ENCODE measurements at regions not wholly inside any gene's neighbourhood (a gene's known extent, or its start where the extent isn't known, plus 50 kb on each side); places are given as distances from the start of the nearest gene placed in this dataset.
"Not testable (repeated sequence)": the region's sequence is repeated elsewhere in the genome, so short reads cannot be mapped to it uniquely, and the experiment has no call there.

DNA sequence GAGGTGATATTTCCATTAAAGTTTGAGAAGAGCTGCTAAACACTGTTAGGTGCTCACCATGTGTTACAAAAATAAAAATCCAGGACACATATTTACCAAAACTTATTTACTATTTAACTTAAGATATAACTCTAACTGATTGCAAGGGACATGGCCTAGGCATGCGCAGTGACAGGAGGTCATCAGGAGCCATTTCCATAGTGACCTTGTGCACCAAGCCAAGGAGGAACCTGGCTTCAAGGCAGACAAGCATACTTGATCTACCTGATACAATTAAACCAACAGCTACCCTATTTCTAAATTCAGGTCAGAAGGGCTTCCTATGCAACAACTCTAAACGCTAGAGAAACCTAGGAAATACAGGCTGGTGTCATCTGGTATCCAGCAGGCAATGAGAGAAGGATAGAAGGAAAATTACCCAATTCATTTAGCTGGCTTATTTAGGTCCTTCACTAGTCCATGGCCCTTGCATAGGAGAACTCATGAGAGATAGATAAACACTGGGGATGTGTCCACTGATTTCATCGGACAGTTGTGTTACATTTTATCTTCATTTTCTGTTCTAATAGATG is 134.4 kb downstream of the FOXB1 start:
- DNase-seq = no peak

DNA sequence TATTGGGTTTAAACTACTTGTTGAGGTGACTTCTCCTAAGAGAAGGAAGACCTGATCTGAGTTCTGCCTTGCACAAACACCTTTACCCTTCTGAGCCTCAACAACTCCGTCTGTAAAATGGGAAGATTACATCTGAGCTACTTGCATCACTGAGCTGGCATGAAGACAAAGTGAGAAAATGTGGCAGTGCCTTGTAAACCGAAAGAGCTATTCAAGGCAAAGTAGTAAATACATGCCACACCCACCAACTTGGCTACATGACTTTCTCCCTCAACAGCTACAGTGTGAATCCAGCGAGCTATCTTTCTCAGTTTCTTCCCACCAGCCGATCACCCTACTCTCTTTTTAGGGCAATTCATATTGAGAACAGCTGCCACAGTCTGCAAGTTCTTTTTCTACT is 148.3 kb downstream of the FOXB1 start:
- DNase-seq = no peak

DNA sequence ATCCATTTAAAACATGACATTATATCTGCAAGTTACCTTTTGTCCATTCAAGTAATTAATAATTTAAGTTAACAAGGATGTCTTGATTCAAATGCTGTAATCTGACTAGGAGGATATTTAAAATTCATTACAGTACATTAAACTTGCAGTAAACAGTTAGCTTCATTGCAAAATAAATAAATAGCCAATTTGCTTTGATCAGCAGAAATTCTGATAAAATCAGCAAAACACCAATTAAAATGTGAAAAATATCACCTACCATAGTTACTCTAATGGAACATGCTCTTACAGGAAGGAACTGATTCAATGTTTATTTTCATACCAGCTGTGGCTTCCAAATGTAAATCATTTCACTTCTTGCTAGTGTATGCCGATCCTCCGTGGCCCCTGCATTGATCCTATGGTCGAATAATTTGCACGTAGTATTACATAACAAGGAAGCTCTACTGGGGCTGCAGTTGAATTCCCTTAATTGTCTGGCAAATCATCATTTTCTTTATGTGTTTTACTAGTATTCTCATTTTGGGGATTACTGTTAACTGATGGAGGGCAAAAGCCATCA is 150.7 kb downstream of the FOXB1 start:
- no peak for DNase-seq

DNA sequence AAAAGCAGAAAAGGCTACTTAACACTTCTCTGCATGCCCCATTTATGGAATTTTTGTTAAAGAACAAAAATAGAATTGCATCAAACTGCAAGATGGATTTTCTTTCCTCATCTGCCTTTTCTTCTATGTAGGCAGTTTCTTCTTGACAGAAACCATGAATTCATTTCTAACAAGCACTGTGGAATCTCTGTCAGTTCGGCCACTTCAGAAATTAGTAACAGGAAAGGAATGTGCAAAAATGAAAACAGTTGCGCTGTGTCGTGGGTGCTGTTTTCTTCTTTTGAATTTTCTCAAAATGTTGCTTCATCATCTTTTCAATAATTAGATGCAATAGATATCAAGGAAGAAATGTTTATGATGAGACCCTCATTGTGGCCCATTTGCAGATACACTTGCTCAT is 151.6 kb downstream of the FOXB1 start:
- no peak for DNase-seq

DNA sequence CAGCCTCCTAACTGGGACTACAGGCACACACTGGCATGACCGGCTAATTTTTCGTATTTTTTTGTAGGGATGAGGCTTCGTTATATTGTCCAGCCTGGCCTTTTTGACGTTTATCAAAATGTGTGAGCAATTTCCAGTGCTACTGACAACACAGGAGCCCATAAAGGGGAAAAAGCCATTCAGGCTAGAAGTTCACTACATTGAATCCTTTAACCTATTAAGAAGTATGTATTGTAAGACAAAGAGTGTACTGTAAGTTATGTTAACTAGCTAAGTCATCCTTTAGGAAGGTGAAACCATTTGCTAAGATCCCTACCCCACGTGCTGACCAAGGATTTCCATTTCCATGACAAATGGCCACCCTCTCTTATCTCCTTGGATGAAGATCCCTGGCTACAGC is 156.8 kb downstream of the FOXB1 start:
- no peak for DNase-seq

DNA sequence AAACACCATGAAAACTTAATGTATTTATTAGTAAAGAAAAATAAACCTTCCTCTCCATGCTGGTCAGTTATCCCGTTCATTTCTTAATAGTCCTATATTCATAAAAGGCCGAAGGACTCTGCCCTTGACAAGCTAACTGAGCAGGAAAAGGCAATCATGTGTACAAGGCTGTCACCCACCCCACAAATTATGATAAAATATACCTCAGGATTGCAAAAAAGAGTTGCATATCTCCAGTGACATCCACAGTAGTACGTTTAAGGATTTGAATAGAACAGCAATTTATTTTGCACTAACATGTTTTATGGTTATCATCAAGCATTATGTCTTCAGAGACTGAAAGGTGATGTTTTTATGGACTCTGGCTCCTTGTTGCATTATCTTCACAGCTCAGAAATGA is 157.6 kb downstream of the FOXB1 start:
- no peak for DNase-seq

DNA sequence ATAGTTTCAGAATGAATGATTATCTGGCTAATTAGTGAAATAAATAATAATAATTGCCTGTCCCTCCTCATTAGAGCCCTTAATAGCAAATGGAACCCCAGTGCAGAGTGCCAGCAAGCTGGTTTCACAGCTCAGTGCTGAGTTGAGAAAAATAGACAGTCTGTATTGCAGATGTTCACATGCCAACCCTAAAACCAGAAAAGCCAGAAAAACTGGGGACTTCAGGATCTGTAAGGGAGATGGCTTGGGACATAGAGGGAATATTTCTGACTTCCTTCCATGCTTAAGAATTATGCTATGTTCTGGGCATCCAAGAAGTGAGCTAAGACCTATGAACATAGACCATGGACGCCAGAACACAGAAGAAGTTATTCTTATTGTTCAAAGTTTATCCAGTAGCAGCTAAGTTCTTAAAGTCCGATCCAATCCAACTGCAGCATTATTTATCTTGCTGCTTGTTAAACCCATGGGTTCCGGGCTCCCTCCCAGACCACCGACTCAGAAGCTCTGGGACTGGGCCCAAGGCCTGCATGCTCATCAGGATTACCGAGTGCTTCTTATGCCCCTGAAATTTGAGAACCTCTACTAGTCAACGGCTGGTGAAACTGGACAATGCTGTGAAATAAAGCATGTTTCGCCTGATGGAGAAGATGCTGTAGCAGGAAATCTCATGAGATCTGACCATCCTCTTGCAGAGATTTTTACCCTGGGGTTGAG is 158.3 kb downstream of the FOXB1 start:
- DNase-seq = no peak

DNA sequence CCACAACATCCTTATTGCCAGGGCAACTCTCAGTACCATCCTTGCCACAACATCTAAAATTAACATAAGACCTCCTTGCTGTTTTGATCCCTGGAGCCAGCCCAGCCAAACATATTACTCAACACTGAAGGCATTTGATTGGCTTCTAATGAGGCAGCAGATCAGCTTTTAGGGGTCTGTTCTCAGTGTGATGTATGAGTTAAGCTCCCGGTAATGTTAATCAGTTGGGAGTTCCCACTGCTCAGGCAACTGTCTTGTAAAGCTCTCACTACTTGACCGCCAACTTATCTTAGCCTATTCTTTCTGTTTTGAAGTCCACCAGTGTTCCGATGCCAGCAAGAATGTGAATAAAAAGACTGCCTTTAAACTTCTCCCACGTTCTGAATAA is 158.9 kb downstream of the FOXB1 start:
- DNase-seq = peak; percentile 63

DNA sequence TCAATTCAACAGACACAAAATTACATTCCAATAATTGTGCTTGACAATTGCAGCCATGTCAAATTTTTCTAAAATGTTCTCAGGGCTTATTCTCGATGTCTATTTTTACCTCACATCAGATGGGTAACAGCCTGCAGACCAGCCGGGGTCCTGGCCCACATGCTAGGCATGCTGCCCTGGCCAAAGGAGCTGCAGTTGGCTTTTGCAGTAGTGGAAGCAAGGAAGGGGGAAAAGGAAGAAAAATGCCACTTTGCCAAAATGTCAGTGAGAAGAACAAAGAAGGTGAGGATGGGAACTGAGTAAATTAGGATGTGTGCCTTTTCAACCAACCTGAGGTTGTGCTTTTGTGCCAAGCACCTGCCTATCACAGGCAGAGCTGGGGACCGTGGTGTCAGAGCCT is 161.0 kb downstream of the FOXB1 start:
- DNase-seq = no peak

DNA sequence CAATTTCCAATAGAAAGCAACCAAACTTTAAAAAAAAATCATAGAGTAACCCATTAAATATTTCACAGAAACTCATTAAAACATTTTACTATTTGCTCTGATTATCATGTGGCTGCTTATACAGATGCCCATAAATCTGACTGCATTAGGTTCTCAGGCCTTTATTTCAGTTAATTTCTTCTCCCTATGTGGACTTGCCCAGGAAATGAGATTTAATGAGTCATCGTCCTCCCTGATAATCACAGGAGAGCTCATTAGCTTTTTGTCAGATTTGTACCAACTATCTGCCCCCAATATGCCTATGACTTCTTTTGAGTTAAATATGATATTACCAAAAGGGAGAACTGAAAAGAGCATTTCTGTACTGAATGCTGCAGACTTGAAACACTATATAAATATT is 168.0 kb downstream of the FOXB1 start:
- DNase-seq = no peak

DNA sequence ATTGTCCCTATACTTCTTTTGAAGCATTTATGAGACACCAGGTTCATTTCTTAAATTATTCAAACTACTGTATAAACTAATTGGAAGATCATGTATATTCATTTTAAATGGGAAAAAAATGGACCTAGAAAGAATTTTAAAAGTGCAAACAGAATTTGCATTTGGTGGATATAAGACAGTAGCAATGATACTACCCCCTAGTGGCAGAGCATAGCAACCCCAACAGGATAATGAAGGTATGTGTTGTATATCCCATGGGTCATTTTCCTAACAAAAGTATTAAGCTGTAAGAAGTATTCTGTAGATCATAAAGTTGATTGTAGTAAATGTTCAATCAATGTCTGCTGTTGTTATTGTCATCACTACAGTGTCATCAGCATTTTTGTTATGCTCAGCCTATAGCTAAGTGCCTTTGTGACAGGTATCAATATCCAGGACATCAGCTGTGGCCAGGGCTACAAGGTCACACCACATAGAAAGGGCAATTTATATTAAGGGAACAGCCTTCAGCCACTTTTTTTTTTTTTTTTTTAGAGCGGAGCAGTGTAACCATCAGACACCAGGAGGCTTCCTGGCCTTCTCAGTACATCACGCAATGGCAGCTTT is 175.8 kb downstream of the FOXB1 start:
- no peak for DNase-seq

DNA sequence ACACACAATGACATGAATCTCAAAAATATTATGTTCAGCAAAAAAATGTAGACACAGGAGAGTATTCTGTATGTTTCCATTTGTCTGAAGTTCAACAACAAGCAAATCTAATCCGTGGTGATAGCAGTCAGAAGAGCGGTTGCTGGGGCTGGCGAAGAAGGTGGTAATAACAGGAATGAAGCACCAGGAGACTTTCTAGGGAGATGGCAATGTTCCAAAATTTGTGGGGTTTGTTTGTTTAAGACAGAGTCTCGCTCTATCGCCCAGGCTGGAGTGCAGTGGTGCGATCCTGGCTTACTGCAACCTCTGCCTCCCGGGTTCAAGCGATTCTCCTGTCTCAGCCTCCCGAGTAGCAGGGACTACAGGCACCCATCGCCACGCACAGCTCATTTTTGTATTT is 177.8 kb downstream of the FOXB1 start:
- DNase-seq = not testable (repeated sequence)

DNA sequence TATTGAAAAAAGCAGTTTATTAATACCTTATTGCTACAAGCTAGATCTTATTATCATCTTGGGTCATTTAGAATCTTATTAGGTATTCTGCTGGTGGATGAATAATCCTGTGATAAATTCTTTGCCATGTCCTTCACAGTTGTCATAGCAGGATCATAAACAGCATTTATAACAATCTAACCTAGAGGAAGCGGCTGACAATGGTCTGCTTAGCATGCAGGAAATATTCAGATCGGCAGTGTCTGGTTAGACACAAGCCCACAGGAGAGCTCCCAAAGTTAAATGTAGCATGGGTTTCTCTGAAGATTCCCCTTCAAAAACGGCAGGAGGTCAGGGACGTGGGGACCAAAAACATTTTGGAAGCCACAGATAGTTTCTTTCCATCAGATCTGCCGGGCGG is 179.3 kb downstream of the FOXB1 start:
- DNase-seq = no peak

DNA sequence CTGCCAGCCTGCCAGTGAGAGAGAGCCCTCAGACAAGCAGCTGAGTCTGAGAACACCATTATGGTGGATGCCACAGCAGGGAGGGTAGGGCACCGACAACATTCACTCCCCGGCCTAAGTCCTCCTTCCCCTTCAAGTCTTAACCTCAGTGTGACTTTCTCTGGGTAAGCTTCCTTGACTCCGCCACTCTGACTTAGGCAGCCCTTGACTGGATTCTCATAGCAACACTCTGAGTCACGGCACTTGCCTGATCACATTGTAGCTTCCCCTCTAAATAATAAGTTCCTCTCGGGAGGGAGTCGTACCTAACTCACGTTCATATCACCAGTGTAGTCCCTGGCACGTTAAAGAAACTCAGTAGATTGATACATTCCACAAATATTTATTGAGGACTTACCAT is 180.5 kb downstream of the FOXB1 start:
- DNase-seq = peak; percentile 79

DNA sequence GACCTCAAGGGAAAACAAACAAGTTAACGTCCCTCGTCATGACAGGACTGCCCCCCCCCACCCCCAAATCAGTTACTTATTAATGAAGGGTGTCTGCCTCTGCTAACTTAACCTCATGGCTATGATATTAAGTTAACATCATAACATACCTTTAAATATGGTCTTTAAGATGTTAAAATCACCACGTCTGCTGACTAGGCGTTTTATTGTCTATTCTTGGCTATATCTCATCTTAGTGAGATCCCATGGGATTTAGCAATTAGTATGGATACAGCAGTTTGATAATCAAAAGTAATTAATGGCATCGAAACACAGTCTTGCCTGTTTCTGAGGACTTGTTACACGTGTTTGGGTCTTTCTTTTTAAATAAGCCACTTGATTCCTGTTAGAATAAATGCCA is 186.9 kb downstream of the FOXB1 start:
- no peak for DNase-seq

DNA sequence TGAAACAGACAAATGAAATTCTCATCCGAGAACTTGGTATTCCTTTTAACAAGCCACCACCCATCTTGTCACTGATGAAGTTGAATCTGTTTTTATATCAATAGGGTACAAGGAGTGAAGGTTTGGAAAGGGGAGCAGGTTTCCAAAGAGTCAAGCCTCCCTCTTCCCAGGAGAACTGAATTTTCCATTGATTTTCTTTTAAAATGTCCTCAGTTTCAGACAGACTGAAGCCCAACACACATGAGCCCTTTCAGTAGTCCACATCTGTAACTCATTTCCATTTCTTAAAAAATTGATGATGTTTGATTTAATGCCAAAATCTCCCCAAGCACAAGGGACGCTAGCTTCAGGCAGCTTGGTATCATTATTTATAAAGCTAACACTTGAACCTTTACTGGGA is 187.7 kb downstream of the FOXB1 start:
- DNase-seq = no peak

DNA sequence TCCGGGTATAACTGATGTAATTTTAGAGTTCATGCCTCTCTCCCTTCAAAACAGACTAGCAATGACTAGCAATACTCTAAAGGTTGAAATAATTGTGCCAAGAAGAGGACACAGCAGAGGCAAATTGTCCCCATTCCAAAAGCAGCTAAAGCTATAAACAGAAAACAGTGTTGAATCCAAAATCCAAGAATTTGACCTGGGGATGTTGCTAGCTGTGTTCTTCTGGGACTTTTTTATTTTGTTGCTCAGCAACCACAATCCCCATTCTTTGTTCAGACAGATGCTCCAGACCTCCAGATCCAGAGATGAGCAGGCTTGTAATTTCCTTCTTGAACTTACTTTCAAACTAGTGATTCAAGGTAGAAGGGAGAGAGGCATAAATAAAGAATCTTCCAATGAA is 191.5 kb downstream of the FOXB1 start:
- DNase-seq = no peak

DNA sequence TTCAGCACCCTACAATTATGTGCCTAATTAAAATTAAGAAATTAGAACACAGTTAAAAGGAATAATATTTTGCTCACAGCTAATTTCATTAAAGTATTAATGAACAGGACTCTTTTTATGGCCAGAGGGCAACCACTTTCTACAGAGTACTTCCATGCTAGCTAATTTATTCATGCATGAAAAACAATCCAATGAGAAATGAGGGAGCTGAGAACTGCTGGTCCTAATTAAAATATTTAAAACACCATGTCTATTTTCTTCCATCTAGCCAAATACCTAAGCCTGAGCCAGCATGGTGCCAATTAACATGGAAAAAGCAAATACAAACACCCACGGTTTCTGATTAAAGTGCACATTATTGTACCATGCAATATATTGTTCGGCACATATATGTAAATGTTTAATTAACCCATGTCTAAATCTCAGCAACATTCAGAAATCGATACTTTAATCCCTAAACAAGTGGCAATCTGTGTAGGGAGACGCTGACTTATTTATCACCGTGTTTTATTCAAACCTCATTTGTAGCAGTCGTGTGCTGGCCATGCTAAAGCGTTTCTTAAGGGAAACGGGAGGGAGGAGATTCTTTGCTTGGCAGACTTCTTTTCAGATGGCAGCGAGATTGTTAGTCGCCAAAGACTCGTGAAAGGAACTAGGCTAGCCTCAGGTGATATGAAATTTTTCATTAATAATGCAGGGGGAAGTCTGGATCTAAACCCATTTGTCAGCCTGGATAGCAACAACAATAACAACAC is 193.5 kb downstream of the ANXA2 start:
- DNase-seq = no peak

DNA sequence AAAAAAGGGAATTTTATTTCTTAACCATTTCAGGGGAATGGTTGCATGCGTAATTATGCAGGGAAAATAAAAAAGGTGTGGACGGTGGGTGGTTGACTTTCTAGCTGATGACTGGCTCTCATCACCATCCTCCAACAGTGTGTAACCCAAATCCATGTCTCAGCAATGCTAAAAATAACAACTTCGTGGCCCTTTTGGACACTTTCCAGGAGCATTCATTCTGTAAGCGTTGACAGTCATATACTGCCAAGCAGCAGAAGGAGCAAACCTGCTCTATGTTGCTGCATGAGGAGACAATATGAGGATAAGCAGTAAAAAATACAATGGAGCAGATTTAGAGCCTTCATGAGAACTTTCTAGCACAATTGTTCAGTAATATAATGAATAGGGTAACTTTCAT is 189.1 kb downstream of the ANXA2 start:
- DNase-seq = no peak

DNA sequence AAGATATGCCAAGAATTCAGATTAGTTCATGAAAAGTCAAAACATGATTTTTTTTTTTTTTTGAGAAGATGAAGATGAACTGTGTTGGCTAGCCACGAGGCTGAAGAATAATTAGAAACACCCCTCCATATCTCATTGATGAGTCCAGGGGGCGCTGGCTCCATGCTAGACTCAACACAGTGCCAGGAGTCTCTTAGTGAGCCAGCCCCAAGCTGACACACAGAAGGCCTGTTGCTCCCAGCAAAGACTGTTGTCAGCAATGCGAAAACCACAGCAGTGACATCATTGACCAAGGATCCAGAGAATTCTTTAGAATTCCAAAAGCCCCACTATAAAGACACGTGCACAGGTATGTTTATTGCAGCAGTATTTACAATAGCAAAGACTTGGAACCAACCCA is 185.2 kb downstream of the ANXA2 start:
- peak; percentile 90 for DNase-seq

DNA sequence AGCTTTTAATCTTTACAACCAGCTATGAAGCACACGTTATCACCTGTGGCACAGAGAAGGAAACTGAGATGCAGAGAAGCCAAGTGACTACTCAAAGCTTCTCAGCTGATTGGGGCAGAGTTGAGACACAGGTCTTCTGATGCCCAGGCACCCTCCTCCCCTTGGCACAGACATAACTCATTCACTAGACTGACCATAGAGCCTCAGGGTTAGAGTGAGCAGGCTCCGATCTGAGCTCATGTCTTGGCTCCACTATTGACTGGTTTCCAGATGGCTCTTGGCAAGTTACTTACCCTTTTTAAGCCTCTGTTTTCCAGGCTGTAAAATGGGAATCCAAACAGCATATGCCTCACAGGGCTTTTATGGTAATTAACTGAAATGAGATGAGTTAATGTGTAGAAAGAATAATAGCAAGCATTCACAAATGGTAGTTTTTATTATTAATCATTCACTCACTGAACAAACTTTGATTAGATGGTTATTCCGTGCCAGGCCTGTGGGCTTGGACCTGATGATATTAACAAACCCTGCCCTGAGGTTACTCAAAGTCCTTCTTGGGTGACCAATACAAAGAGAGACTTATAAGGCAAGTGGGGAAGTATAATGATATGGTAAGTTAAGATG is 184.3 kb downstream of the ANXA2 start:
- no peak for DNase-seq

DNA sequence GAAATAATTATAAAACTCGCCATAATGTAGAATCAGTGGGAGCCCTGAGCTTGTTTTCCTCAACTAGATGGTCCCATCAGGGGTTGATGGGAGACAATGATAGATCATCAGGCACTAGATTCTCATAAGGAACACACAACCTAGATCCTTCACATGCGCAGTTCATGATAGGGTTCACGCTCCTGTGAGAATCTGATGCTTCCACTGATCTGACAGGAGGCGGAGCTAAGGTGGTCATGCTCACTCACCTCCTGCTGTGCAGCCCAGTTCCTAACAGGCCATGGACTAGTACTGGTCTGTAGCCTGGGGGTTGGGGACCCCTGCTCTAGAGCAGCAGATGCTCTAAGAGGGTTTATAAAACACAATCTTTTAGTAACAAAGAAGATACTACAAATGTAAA is 183.6 kb downstream of the ANXA2 start:
- DNase-seq = no peak
